Heart left ventricle (tissue), 13 donors: ENCODE measurements at regions not wholly inside any gene's neighbourhood (a gene's known extent, or its start where the extent isn't known, plus 50 kb on each side); places are given as distances from the start of the nearest gene placed in this dataset.

Source experiments
- CTCF ChIP-seq, 12 donors: fragments of 200-600 bp; sonication (generic) in 4 of 12; IDR thresholded peaks; one replicate each; pipeline versions ENCODE4 v1.5.0 to v1.8.0; 2018 to 2022; ENCODE audit warnings: antibody characterized with exemption in 12 of 12, mild to moderate bottlenecking in 5 of 12
- POLR2A ChIP-seq, 2 donors: fragments of 450-650 bp; IDR thresholded peaks; one replicate each; pipeline ENCODE4 v1.6.1; 2017; ENCODE audit warnings: antibody characterized with exemption in 2 of 2, mild to moderate bottlenecking in 2 of 2, moderate library complexity in 2 of 2
- donor health status: ischemic (EF 13 %, LVEDD 7.1; RV severe dilation, severe dysfunction).
- donor health status: DM: no; HTN: yes; CAD: no.
- donor health status: DM: no; HTN: no; CAD: no.
- donor health status: ischemic (EF 25% LVEDD 6.9; RV normal size, moderate dysfunction).
- donor health status: ischemic (EF 25% LVEDD 5.7; RV mildly dilated, moderate dysfunction).
- donor health status: ischemic (EF 35%, LVEDD 5.7; RV mildly dilated, moderate dysfunction).
- donor health status: nonischemic (EF 11% LVEDD 7.7; RV severe dilation, severe dysfunction).
- donor health status: DM: yes; HTN: yes; CAD: no.
- donor health status: PGD.
- donor health status: ischemic (EF 29% LVEDD 5.4; RV normal size, mild dysfunction).
- donor health status: nonischemic (EF 23%, LVEDD 6.1; RV moderate dilation, normal function).

GRCh38 chr18:54433857-54434256 lies 76.2 kb downstream of the C18orf54 start:
- TF ChIP-seq CTCF (IDR thresholded peaks at IDR 0.05) (no peak), POLR2A (IDR thresholded peaks at IDR 0.05) (no peak)
